ENCODE measurements at regions not wholly inside any gene's neighbourhood (a gene's known extent, or its start where the extent isn't known, plus 50 kb on each side); places are given as distances from the start of the nearest gene placed in this dataset.

GRCh38 chr2:234240917-234241316 is 190.4 kb downstream of the SPP2 start:
- Histone ChIP-seq H3K4ac (ENCODE audit: low read depth, low read length) (no peak overlapping the region), H3K23ac (ENCODE audit: low read length) (no peak overlapping the region), H3K9ac (ENCODE audit: low read length) (no peak overlapping the region), H2AFZ (ENCODE audit: insufficient read depth, low read length, poor library complexity) (no peak overlapping the region), H3K27ac (ENCODE audit: low read depth, low read length) (no peak overlapping the region), H3K36me3 (ENCODE audit: control insufficient read depth in 1 of 2, insufficient read depth in 2 of 2, low read length in 2 of 2) (no peaks in the 10 kb centered on the region), H2BK120ac (ENCODE audit: insufficient read depth, low read length, poor library complexity) (no peak overlapping the region), H3K27me3 (ENCODE audit: insufficient read depth, low read length) (no peaks in the 10 kb centered on the region), H2BK12ac (ENCODE audit: low read length) (no peak overlapping the region), H4K8ac (ENCODE audit: low read depth, low read length) (no peak overlapping the region), H3K4me1 (ENCODE audit: control insufficient read depth in 1 of 2, insufficient read depth in 2 of 2, low read length in 2 of 2) (peaks cover 3% of the 10 kb centered on the region in 2 experiments), H4K12ac (ENCODE audit: low read depth, low read length) (no peak overlapping the region), H3K4me3 (ENCODE audit: low read depth, low read length) (no peak overlapping the region), H2AK5ac (ENCODE audit: low read length) (no peak overlapping the region), H3K18ac (ENCODE audit: low read length) (no peak overlapping the region), H3K4me2 (ENCODE audit: low read length) (no peak overlapping the region), H3K14ac (ENCODE audit: low read length) (no peak overlapping the region), H3K79me1 (ENCODE audit: low read length) (peaks cover 1% of the 10 kb centered on the region), H3K79me2 (ENCODE audit: control insufficient read depth, insufficient read depth, low read length, poor library complexity) (no peaks in the 10 kb centered on the region), H2BK5ac (ENCODE audit: low read depth, low read length, poor library complexity) (no peak overlapping the region), H4K91ac (ENCODE audit: low read depth, low read length) (no peak overlapping the region), H3K9me3 (ENCODE audit: insufficient read depth, low read depth, low read length) (peaks cover 4% of the 10 kb centered on the region)
- no peak for DNase-seq
- no CpG with 5 or more reads among the region's 2 CpGs for WGBS (ENCODE audit: extremely low coverage, insufficient coverage, insufficient read length)

- peaks cover 4% of the 10 kb centered on the region for H3K9me3 ChIP-seq (ENCODE audit: insufficient read depth, low read depth, low read length)
- H3K79me1 ChIP-seq (ENCODE audit: low read length): no peaks in the 10 kb centered on the region
- no peak overlapping the region for H2AK5ac ChIP-seq (ENCODE audit: low read length)
- no peak overlapping the region for H3K27ac ChIP-seq (ENCODE audit: low read depth, low read length)
- H3K4me2 ChIP-seq (ENCODE audit: low read length): no peak overlapping the region
- DNase-seq: peak in 1 of 2 donors; percentile 81
- H3K4ac ChIP-seq (ENCODE audit: low read depth, low read length): no peak overlapping the region
- no peak overlapping the region for H4K12ac ChIP-seq (ENCODE audit: low read depth, low read length)
- H2BK12ac ChIP-seq (ENCODE audit: low read length): no peak overlapping the region
- no peak overlapping the region for H3K18ac ChIP-seq (ENCODE audit: low read length)
- no peak overlapping the region for H2BK5ac ChIP-seq (ENCODE audit: low read depth, low read length, poor library complexity)
- no peak overlapping the region for H2BK120ac ChIP-seq (ENCODE audit: insufficient read depth, low read length, poor library complexity)
- no peaks in the 10 kb centered on the region for H3K36me3 ChIP-seq (ENCODE audit: control insufficient read depth in 1 of 2, insufficient read depth in 2 of 2, low read length in 2 of 2)
- no peaks in the 10 kb centered on the region for H3K27me3 ChIP-seq (ENCODE audit: insufficient read depth, low read length)
- H4K91ac ChIP-seq (ENCODE audit: low read depth, low read length): no peak overlapping the region
- H3K4me3 ChIP-seq (ENCODE audit: low read depth, low read length): no peak overlapping the region
- no peak overlapping the region for H2AFZ ChIP-seq (ENCODE audit: insufficient read depth, low read length, poor library complexity)
- H3K14ac ChIP-seq (ENCODE audit: low read length): no peak overlapping the region
- H4K8ac ChIP-seq (ENCODE audit: low read depth, low read length): no peak overlapping the region
- H3K9ac ChIP-seq (ENCODE audit: low read length): no peak overlapping the region
- no peak overlapping the region for H3K23ac ChIP-seq (ENCODE audit: low read length)
- no peaks in the 10 kb centered on the region for H3K4me1 ChIP-seq (ENCODE audit: control insufficient read depth in 1 of 2, insufficient read depth in 2 of 2, low read length in 2 of 2)
- no peaks in the 10 kb centered on the region for H3K79me2 ChIP-seq (ENCODE audit: control insufficient read depth, insufficient read depth, low read length, poor library complexity)
Measured at GRCh38 chr2:234235191-234235590, 184.7 kb downstream of the SPP2 start.

DNA sequence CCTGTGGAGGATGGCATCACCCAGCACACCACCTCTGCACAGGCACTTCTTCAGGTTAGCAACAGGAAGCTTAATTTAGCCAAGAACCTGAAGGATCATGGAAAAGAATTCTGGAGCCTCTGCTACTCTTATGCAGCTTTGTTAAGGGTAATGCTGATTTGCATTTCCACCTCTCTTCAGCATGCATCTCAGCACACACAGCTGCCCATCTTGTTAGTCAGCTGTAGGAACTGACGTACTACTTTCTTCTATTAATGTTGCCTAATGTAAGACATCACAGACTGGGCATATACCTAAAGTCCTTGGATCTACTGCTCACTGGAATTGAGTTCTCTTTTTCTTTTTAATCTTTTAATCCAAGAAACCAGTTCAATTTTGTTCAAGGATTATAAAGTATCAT is 181.0 kb downstream of the SPP2 start:
- Histone ChIP-seq H3K23ac (ENCODE audit: low read length) (no peak overlapping the region), H2AFZ (ENCODE audit: insufficient read depth, low read length, poor library complexity) (no peak overlapping the region), H3K27me3 (ENCODE audit: insufficient read depth, low read length) (no peaks in the 10 kb centered on the region), H2BK12ac (ENCODE audit: low read length) (no peak overlapping the region), H3K36me3 (ENCODE audit: control insufficient read depth in 1 of 2, insufficient read depth in 2 of 2, low read length in 2 of 2) (no peaks in the 10 kb centered on the region), H3K9me3 (ENCODE audit: insufficient read depth, low read depth, low read length) (peaks cover 4% of the 10 kb centered on the region), H4K91ac (ENCODE audit: low read depth, low read length) (no peak overlapping the region), H3K27ac (ENCODE audit: low read depth, low read length) (no peak overlapping the region), H3K4me3 (ENCODE audit: low read depth, low read length) (no peak overlapping the region), H2AK5ac (ENCODE audit: low read length) (no peak overlapping the region), H3K4me2 (ENCODE audit: low read length) (no peak overlapping the region), H4K12ac (ENCODE audit: low read depth, low read length) (no peak overlapping the region), H2BK5ac (ENCODE audit: low read depth, low read length, poor library complexity) (no peak overlapping the region), H3K4me1 (ENCODE audit: control insufficient read depth in 1 of 2, insufficient read depth in 2 of 2, low read length in 2 of 2) (no peaks in the 10 kb centered on the region), H2BK120ac (ENCODE audit: insufficient read depth, low read length, poor library complexity) (no peak overlapping the region), H3K14ac (ENCODE audit: low read length) (no peak overlapping the region), H3K4ac (ENCODE audit: low read depth, low read length) (no peak overlapping the region), H3K18ac (ENCODE audit: low read length) (no peak overlapping the region), H4K8ac (ENCODE audit: low read depth, low read length) (no peak overlapping the region), H3K79me1 (ENCODE audit: low read length) (no peaks in the 10 kb centered on the region), H3K9ac (ENCODE audit: low read length) (no peak overlapping the region), H3K79me2 (ENCODE audit: control insufficient read depth, insufficient read depth, low read length, poor library complexity) (no peaks in the 10 kb centered on the region)
- DNase-seq: peak in 1 of 2 donors; percentile 32
- WGBS (ENCODE audit: extremely low coverage, insufficient coverage, insufficient read length): no CpG with 5 or more reads among the region's 1 CpG

DNA sequence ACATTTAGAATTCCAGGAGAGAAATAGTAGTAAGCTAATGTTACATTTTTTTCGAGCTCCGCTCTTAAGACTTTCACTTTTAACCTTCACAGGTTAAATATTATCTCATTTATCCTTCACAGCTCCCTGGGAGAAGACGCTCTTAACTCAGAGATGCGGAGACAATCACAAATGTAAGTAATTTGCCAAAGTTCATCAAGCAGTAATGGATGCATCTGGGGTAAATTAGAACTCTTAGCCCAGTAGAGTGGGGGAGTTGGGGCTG is 168.5 kb downstream of the SPP2 start:
- no CpG with 5 or more reads among the region's 4 CpGs for WGBS (ENCODE audit: extremely low coverage, insufficient coverage, insufficient read length)
- H3K9me3 ChIP-seq (ENCODE audit: insufficient read depth, low read depth, low read length): no peaks in the 10 kb centered on the region
- H2AK5ac ChIP-seq (ENCODE audit: low read length): no peak overlapping the region
- H3K9ac ChIP-seq (ENCODE audit: low read length): no peak overlapping the region
- no peak overlapping the region for H3K23ac ChIP-seq (ENCODE audit: low read length)
- no peak overlapping the region for H2BK5ac ChIP-seq (ENCODE audit: low read depth, low read length, poor library complexity)
- no peak overlapping the region for H3K4ac ChIP-seq (ENCODE audit: low read depth, low read length)
- H3K4me1 ChIP-seq (ENCODE audit: control insufficient read depth in 1 of 2, insufficient read depth in 2 of 2, low read length in 2 of 2): no peaks in the 10 kb centered on the region
- no peak for DNase-seq
- H3K18ac ChIP-seq (ENCODE audit: low read length): no peak overlapping the region
- H2BK12ac ChIP-seq (ENCODE audit: low read length): no peak overlapping the region
- no peaks in the 10 kb centered on the region for H3K79me2 ChIP-seq (ENCODE audit: control insufficient read depth, insufficient read depth, low read length, poor library complexity)
- H3K4me2 ChIP-seq (ENCODE audit: low read length): no peak overlapping the region
- no peak overlapping the region for H2AFZ ChIP-seq (ENCODE audit: insufficient read depth, low read length, poor library complexity)
- no peak overlapping the region for H4K12ac ChIP-seq (ENCODE audit: low read depth, low read length)
- no peaks in the 10 kb centered on the region for H3K36me3 ChIP-seq (ENCODE audit: control insufficient read depth in 1 of 2, insufficient read depth in 2 of 2, low read length in 2 of 2)
- H4K8ac ChIP-seq (ENCODE audit: low read depth, low read length): no peak overlapping the region
- H3K4me3 ChIP-seq (ENCODE audit: low read depth, low read length): no peak overlapping the region
- no peak overlapping the region for H3K14ac ChIP-seq (ENCODE audit: low read length)
- no peaks in the 10 kb centered on the region for H3K79me1 ChIP-seq (ENCODE audit: low read length)
- H2BK120ac ChIP-seq (ENCODE audit: insufficient read depth, low read length, poor library complexity): no peak overlapping the region
- no peak overlapping the region for H3K27ac ChIP-seq (ENCODE audit: low read depth, low read length)
- no peaks in the 10 kb centered on the region for H3K27me3 ChIP-seq (ENCODE audit: insufficient read depth, low read length)
- no peak overlapping the region for H4K91ac ChIP-seq (ENCODE audit: low read depth, low read length)
